ENCODE measurements at regions not wholly inside any gene's neighbourhood (a gene's known extent, or its start where the extent isn't known, plus 50 kb on each side); places are given as distances from the start of the nearest gene placed in this dataset.

DNA sequence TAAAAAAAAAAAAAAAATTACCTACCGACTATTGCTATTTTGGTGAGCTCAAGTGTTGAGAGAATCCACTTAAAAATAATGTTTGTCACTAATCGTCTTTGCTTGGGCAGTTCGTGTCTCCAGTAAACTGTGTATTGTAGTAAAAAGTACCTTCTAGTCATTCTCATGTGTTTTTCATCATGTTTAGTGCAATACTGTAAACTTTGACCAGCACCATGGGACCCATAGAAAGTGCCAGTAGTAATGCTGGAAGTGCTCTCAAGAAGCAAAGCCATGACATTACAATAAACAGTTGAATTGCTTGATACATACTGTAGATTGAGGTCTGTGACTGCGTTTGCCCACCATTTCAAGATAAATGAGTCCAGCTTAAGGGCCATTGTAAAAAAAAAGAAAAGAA is 395.2 kb downstream of the BCKDHB start:
- TF ChIP-seq EZH2 (IDR thresholded peaks at IDR 0.05; ENCODE audit: insufficient read depth, poor library complexity, severe bottlenecking): no peak
- no peak for TF ChIP-seq EZH2phosphoT487 (IDR thresholded peaks at IDR 0.05; ENCODE audit: insufficient read depth, low read depth)

Measured in GM23248 (cell line).